SK-N-SH treated with all-trans-retinoic acid at 6 μM for 48 hours (cell line): ENCODE measurements at regions not wholly inside any gene's neighbourhood (a gene's known extent, or its start where the extent isn't known, plus 50 kb on each side); places are given as distances from the start of the nearest gene placed in this dataset.

ENCODE experiments used
- CSDC2 ChIP-seq: fragments of 250-450 bp; sonication (Bioruptor Pico); IDR thresholded peaks from 2 replicates; pipeline ENCODE4 v1.5.0; 2020; ENCODE audit warnings: mild to moderate bottlenecking, moderate library complexity
- ISL1 ChIP-seq: fragments of 250-450 bp; sonication (Bioruptor Pico); IDR thresholded peaks from 2 replicates; pipeline ENCODE4 v2.1.2; 2022; ENCODE audit warnings: mild to moderate bottlenecking, moderate library complexity
- TCF4 ChIP-seq: fragments of 250-450 bp; sonication (Bioruptor Pico); IDR thresholded peaks from 2 replicates; pipeline ENCODE4 v1.8.0; 2021; ENCODE audit warnings: mild to moderate bottlenecking, moderate library complexity, borderline replicate concordance
- TOX ChIP-seq: fragments of 250-450 bp; sonication (Bioruptor Pico); IDR thresholded peaks from 2 replicates; pipeline ENCODE4 v1.8.0; 2021; ENCODE audit warnings: mild to moderate bottlenecking, moderate library complexity, borderline replicate concordance
- ZC3H10 ChIP-seq: fragments of 250-450 bp; sonication (Bioruptor Pico); IDR thresholded peaks from 2 replicates; pipeline ENCODE4 v1.5.1; 2021; ENCODE audit warnings: mild to moderate bottlenecking, moderate library complexity
- ZFP30 ChIP-seq: fragments of 450-650 bp; formaldehyde crosslinking; IDR thresholded peaks from 2 replicates; pipeline ENCODE4 v1.5.0; 2022; ENCODE audit warnings: mild to moderate bottlenecking, moderate library complexity
- ZNF70 ChIP-seq: fragments of 450-650 bp; formaldehyde crosslinking; IDR thresholded peaks from 2 replicates; pipeline ENCODE4 v1.5.0; 2020; ENCODE audit warnings: mild to moderate bottlenecking, moderate library complexity
- TF ChIP-seq, protein P1 (sequence below): fragments of 250-450 bp; sonication (Bioruptor Pico); IDR thresholded peaks from 2 replicates; pipeline ENCODE4 v1.8.0; 2020; ENCODE audit warnings: mild to moderate bottlenecking, moderate library complexity, borderline replicate concordance
- TF ChIP-seq, protein P2 (sequence below): fragments of 250-450 bp; sonication (Bioruptor Pico); IDR thresholded peaks from 2 replicates; pipeline ENCODE4 v1.5.1; 2020; ENCODE audit warnings: low read depth, mild to moderate bottlenecking, moderate library complexity

DNA sequence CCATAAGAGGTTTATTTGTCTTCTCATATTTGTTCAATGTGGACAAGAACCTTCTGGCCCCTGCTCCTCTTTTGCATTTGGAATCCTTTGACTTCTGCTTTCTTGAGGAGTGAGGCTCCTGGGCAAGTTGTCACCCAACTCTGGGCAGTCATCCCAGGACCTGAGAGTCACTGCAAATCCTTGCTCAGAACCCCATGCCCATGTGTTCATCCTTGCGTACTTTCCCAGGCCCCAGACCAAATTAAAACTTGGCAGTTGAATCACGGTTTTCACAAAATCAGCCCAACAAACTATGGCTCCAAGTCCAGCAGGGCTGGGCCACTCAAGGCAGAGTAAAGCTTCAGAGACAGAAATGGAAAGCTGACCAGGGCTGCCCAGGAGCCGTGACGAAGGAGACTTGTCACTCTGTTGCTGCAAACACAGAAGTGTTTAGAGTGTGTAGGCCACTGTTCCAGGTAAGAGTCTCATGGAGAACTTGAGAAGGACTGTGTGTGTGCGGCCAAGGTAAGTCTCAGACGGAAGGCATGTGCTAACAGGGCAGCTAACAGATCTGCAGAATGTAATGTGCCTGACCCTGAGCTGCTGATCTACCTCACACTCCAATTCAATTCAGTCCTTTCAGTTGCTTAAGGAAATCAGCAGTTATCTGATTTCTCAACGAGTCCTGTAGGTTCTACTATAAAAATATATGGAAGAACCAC, 549.4 kb upstream of the HS6ST1 start:
- TF ChIP-seq ISL1 (CRISPR knock-in tag) (no peak), CSDC2 (CRISPR knock-in tag) (no peak), ZNF70 (CRISPR knock-in tag) (no peak), TCF4 (no peak), TOX (no peak), ZC3H10 (CRISPR knock-in tag) (no peak), ZFP30 (no peak)
- TF ChIP-seq, protein P1, sequence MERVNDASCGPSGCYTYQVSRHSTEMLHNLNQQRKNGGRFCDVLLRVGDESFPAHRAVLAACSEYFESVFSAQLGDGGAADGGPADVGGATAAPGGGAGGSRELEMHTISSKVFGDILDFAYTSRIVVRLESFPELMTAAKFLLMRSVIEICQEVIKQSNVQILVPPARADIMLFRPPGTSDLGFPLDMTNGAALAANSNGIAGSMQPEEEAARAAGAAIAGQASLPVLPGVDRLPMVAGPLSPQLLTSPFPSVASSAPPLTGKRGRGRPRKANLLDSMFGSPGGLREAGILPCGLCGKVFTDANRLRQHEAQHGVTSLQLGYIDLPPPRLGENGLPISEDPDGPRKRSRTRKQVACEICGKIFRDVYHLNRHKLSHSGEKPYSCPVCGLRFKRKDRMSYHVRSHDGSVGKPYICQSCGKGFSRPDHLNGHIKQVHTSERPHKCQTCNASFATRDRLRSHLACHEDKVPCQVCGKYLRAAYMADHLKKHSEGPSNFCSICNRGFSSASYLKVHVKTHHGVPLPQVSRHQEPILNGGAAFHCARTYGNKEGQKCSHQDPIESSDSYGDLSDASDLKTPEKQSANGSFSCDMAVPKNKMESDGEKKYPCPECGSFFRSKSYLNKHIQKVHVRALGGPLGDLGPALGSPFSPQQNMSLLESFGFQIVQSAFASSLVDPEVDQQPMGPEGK (CRISPR knock-in tag), result no peak
- TF ChIP-seq, protein P2, sequence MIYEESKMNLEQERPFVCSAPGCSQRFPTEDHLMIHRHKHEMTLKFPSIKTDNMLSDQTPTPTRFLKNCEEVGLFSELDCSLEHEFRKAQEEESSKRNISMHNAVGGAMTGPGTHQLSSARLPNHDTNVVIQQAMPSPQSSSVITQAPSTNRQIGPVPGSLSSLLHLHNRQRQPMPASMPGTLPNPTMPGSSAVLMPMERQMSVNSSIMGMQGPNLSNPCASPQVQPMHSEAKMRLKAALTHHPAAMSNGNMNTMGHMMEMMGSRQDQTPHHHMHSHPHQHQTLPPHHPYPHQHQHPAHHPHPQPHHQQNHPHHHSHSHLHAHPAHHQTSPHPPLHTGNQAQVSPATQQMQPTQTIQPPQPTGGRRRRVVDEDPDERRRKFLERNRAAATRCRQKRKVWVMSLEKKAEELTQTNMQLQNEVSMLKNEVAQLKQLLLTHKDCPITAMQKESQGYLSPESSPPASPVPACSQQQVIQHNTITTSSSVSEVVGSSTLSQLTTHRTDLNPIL (CRISPR knock-in tag), result no peak
